ENCODE measurements at regions not wholly inside any gene's neighbourhood (a gene's known extent, or its start where the extent isn't known, plus 50 kb on each side); places are given as distances from the start of the nearest gene placed in this dataset.
A peak's percentile ranks its signal among the peaks of the same experiment; 100 is the strongest.
"Not testable (repeated sequence)": the region's sequence is repeated elsewhere in the genome, so short reads cannot be mapped to it uniquely, and the experiment has no call there.

- Mint-ChIP-seq H3K36me3 (no peaks in the 10 kb centered on the region), H3K4me3 (no peak overlapping the region)
Measured at GRCh38 chr10:33657154-33657908, 322.9 kb upstream of the NRP1 start.

GRCh38 chr10:33655921-33656320 lies 321.5 kb upstream of the NRP1 start:
- H3K4me1 Mint-ChIP-seq: no peaks in the 10 kb centered on the region
- no peaks in the 10 kb centered on the region for H3K36me3 Mint-ChIP-seq
- H3K9me3 Mint-ChIP-seq: no peaks in the 10 kb centered on the region
- peaks cover 3% of the 10 kb centered on the region for H3K27me3 Mint-ChIP-seq
- H3K4me3 Mint-ChIP-seq: no peak overlapping the region
- DNase-seq: no peak
- H3K27ac Mint-ChIP-seq: no peak overlapping the region

More at GRCh38 chr10:33657154-33657908, 322.9 kb upstream of the NRP1 start:
- no peaks in the 10 kb centered on the region for H3K9me3 Mint-ChIP-seq
- peaks cover 12% of the 10 kb centered on the region for H3K27me3 Mint-ChIP-seq
- no peak for DNase-seq
- H3K27ac Mint-ChIP-seq: no peak overlapping the region
- H3K4me1 Mint-ChIP-seq: peaks cover 8% of the 10 kb centered on the region

DNA sequence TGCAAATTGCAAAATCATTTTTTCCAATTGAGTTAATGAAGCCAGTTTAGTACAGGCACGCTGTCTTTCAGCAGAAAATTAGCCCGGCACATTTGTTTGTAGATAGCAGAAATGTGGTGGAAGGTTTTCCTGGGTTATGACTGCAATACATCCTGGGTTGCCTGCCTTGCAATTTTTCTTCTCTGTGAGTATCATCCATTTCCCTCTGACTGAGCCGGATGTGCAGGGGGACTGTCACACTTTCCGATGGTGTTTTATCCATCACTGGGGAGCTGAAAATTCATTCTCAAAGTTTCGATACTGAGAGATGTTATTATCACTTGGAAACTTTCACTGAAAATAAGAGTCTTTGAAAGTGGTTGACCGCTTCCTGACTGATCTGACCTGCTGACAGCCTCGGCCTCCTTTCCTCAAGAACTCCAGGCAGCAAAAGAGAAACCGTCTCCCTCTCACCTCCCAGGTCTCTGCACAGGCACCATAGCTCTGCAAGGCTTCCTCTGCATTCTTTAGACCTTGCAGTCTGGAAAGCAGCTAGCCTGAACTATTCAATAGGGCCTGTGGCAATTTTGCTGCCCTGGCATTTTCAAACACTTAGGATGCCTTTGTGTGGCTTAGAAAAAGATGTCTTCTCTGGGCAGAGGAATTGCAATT lies 320.8 kb upstream of the NRP1 start:
- no peak overlapping the region for H3K27ac Mint-ChIP-seq
- DNase-seq: peak; percentile 6
- peaks cover 3% of the 10 kb centered on the region for H3K27me3 Mint-ChIP-seq
- H3K9me3 Mint-ChIP-seq: no peaks in the 10 kb centered on the region
- no peaks in the 10 kb centered on the region for H3K36me3 Mint-ChIP-seq
- no peak overlapping the region for H3K4me3 Mint-ChIP-seq
- no peaks in the 10 kb centered on the region for H3K4me1 Mint-ChIP-seq

DNA sequence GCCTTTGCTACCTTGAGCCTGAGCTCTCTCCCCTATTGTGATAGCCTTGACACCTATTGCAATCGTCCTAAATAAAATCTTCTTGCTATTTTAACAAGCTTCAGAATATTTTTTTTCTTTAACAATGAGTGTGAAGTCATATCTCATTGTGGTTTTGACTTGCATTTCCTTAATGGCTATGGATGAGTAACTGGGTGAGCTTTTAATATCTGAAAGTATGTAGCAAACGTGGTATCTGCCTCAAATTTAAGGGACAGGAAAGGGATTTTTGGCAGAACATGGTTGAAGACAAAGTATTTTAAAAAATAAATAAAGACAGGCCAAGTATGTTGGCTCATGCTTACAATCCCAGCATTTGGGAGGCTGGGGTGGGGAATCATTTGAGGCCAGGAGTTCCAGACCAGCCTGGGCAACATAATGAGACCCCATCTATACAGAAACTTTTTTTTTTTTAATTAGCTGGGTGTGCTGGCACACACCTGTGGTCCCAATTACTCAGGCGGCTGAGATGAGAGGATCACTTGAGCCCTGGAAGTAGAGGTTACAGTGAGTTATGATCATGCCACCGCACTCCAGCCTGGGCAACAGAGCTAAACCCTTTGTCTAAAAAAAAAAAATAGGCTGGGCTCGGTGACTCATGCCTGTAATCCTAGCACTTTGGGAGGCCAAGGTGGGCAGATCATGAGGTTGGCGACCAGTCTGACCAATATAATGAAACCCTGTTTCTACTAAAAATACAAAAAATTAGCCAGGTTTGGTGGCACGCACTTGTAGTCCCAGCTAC lies 319.3 kb upstream of the NRP1 start:
- DNase-seq: no peak
- Mint-ChIP-seq H3K4me3 (no peak overlapping the region), H3K4me1 (no peaks in the 10 kb centered on the region), H3K9me3 (peaks cover 1% of the 10 kb centered on the region), H3K27ac (no peak overlapping the region), H3K36me3 (no peaks in the 10 kb centered on the region), H3K27me3 (peaks cover 3% of the 10 kb centered on the region)

DNA sequence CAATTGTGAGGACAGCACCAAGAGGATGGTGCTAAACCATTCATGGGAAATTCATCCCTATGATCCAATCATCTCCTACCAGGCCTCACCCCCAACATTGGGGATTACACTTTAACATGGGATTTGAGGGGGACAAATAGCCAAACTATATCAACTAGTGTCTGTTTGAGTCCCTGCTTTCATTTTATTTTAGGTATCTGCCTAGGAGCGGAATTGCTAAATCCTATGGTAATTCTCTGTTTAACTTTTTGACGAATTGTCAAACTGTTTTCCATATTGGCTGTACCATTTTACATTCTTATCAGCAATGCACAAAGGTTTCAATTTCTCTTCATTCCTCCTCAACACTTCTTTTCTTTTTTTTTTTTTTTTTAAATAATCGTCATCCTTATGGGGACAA lies 318.4 kb upstream of the NRP1 start:
- no peak for DNase-seq
- no peaks in the 10 kb centered on the region for H3K4me1 Mint-ChIP-seq
- no peaks in the 10 kb centered on the region for H3K36me3 Mint-ChIP-seq
- H3K4me3 Mint-ChIP-seq: no peak overlapping the region
- no peak overlapping the region for H3K27ac Mint-ChIP-seq
- H3K27me3 Mint-ChIP-seq: peaks cover 3% of the 10 kb centered on the region
- peaks cover 2% of the 10 kb centered on the region for H3K9me3 Mint-ChIP-seq

DNA sequence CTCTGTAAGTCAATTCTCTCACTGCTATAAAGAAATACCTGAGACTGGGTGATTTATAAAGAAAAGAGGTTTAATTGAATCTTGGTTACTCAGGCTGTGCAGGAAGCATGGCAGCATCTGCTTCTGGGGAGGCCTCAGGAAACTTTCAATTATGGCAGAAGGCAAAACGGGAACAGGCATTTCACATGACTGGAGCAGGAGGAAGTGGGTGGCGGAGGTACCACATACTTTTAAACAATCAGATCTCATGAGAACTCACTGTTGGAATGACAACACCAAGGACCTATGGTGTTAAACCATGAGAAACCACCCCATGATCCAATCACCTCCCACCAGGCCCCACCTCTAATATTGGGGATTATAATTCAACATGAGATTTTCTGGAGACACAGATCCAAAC lies 315.7 kb upstream of the NRP1 start:
- not testable (repeated sequence) for H3K27me3 Mint-ChIP-seq, H3K4me1 Mint-ChIP-seq, H3K27ac Mint-ChIP-seq

GRCh38 chr10:33643042-33643441 lies 308.6 kb upstream of the NRP1 start:
- Mint-ChIP-seq H3K9me3 (no peaks in the 10 kb centered on the region), H3K4me3 (no peak overlapping the region), H3K27me3 (peaks cover 5% of the 10 kb centered on the region), H3K4me1 (no peaks in the 10 kb centered on the region), H3K36me3 (no peaks in the 10 kb centered on the region), H3K27ac (no peak overlapping the region)
- no peak for DNase-seq

More for the DNA sequence above, 315.7 kb upstream of the NRP1 start:
- H3K36me3 Mint-ChIP-seq, H3K9me3 Mint-ChIP-seq, H3K4me3 Mint-ChIP-seq, DNase-seq: not testable (repeated sequence)

- no peaks in the 10 kb centered on the region for H3K9me3 Mint-ChIP-seq
- no peak overlapping the region for H3K27ac Mint-ChIP-seq
- peaks cover 20% of the 10 kb centered on the region for H3K27me3 Mint-ChIP-seq
- no peaks in the 10 kb centered on the region for H3K36me3 Mint-ChIP-seq
- no peaks in the 10 kb centered on the region for H3K4me1 Mint-ChIP-seq
- no peak overlapping the region for H3K4me3 Mint-ChIP-seq
- no peak for DNase-seq
Measured at GRCh38 chr10:33638891-33639290, 304.4 kb upstream of the NRP1 start.

DNA sequence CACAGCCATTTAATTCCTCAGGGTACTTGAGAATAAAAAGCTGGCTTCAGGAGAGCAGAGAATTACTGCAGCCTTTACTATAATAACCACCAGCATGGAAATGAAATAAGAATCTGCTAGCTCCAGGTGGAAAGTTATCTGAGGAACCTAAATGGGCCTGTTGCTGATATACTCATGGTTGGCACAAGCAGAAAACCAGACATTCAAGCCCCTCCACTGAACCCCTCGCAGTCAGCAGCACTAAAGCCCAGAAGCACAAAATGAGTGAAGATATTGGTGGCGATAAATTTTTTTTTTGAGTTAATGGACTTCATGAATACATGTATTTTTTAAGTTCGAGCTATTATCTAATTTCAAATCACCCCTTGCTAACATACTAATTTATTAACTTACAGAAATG lies 303.9 kb upstream of the NRP1 start:
- no peak for DNase-seq
- Mint-ChIP-seq H3K9me3 (no peaks in the 10 kb centered on the region), H3K27me3 (peaks cover 20% of the 10 kb centered on the region), H3K36me3 (no peaks in the 10 kb centered on the region), H3K27ac (no peak overlapping the region), H3K4me1 (no peaks in the 10 kb centered on the region), H3K4me3 (no peak overlapping the region)

DNA sequence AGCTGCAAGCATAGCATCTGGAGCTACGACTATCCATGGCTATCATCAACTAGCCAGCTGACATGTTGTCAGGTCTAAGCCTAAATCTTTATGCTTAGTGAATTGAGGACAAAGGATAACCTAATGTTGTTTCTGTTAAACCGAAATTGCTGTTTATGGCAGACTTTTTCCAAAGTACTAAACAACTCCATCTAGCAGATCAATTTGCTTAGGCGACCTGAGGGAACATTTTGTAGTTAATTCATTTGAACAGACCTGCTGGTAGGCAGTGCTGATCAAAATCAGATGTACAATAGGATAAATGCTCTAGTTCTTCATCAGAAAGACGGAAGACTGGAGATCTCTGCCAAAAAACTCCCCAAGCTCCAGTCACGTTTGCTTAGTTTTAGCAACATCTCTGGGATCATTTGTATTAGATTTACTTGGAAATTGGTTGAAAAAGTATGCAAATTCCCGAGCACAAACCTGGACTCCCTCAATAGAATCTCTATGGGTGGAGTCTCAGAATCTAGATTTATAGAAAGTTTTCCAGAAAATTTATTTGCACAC lies 301.6 kb upstream of the NRP1 start:
- no peak for DNase-seq
- Mint-ChIP-seq H3K27me3 (peaks cover 20% of the 10 kb centered on the region), H3K27ac (no peak overlapping the region), H3K36me3 (no peaks in the 10 kb centered on the region), H3K4me1 (no peaks in the 10 kb centered on the region), H3K4me3 (no peak overlapping the region), H3K9me3 (no peaks in the 10 kb centered on the region)

- no peaks in the 10 kb centered on the region for H3K9me3 Mint-ChIP-seq
- no peaks in the 10 kb centered on the region for H3K4me1 Mint-ChIP-seq
- no peak for DNase-seq
- H3K36me3 Mint-ChIP-seq: no peaks in the 10 kb centered on the region
- peaks cover 15% of the 10 kb centered on the region for H3K27me3 Mint-ChIP-seq
- no peak overlapping the region for H3K27ac Mint-ChIP-seq
- H3K4me3 Mint-ChIP-seq: no peak overlapping the region
Measured at GRCh38 chr10:33632432-33632831, 298.0 kb upstream of the NRP1 start.

DNA sequence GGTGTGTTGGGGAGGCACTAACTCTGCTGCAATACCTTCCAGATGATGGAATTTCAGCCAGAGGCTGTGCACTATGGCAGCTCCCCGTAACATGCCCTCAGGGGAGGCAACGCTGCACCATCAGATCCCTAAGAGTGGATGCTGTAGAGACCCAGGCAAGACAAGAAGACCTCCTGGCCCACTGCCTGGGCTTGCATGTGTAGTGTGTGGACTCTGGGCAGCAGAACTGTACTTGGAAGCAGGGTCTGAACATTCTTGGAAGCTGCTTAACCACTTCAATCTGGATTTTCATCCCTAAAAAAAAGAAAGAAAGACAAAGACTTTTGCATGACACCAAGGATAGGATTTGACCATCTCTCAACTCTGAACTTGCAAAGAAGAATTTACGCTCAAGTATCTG lies 297.5 kb upstream of the NRP1 start:
- Mint-ChIP-seq H3K27ac (no peak overlapping the region), H3K4me1 (no peaks in the 10 kb centered on the region), H3K9me3 (no peaks in the 10 kb centered on the region), H3K36me3 (no peaks in the 10 kb centered on the region), H3K4me3 (no peak overlapping the region), H3K27me3 (peaks cover 10% of the 10 kb centered on the region)
- no peak for DNase-seq

- peaks cover 9% of the 10 kb centered on the region for H3K27me3 Mint-ChIP-seq
- no peak overlapping the region for H3K27ac Mint-ChIP-seq
- no peaks in the 10 kb centered on the region for H3K36me3 Mint-ChIP-seq
- DNase-seq: no peak
- no peaks in the 10 kb centered on the region for H3K9me3 Mint-ChIP-seq
- H3K4me3 Mint-ChIP-seq: no peak overlapping the region
- no peaks in the 10 kb centered on the region for H3K4me1 Mint-ChIP-seq
Measured at GRCh38 chr10:33630761-33631160, 296.3 kb upstream of the NRP1 start.

- H3K27me3 Mint-ChIP-seq: peaks cover 10% of the 10 kb centered on the region
- no peak for DNase-seq
- H3K4me1 Mint-ChIP-seq: no peaks in the 10 kb centered on the region
- no peaks in the 10 kb centered on the region for H3K36me3 Mint-ChIP-seq
- H3K9me3 Mint-ChIP-seq: no peaks in the 10 kb centered on the region
- H3K4me3 Mint-ChIP-seq: no peak overlapping the region
- no peak overlapping the region for H3K27ac Mint-ChIP-seq
Measured at GRCh38 chr10:33627611-33628010, 293.1 kb upstream of the NRP1 start.

DNA sequence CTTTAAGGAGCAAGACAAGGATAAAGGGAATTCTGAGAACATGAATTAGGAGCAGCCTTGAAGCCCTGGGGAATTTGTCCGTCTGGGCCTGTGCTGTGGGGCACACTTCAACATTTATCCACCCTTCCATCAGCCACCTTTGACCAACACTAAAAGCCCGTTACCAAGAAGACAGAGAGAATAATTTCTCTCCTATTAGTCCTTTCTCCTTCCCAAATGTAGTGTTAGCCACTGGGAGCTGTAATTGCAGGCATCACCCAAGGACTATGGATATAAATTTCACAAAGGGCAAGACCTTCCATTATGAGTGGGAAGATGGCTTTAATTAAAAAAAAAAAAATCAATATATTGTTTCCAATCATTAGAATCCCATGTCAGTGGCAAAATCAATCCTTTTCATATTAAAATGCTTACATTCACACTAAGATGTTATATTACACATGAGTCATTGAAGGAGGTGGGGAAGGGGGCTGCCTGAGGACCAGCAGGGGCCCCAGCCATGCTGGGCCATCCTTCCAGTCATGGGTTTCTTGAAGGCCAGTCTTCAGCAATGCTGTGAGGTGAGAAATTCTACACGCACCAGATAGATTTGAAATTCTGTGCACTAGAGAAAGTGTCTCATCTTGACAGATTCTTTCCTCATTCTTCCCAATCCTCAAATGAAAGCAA lies 292.5 kb upstream of the NRP1 start:
- no peaks in the 10 kb centered on the region for H3K36me3 Mint-ChIP-seq
- no peak for DNase-seq
- H3K27ac Mint-ChIP-seq: no peak overlapping the region
- H3K4me3 Mint-ChIP-seq: no peak overlapping the region
- H3K27me3 Mint-ChIP-seq: peaks cover 10% of the 10 kb centered on the region
- H3K9me3 Mint-ChIP-seq: no peaks in the 10 kb centered on the region
- H3K4me1 Mint-ChIP-seq: no peaks in the 10 kb centered on the region
